PC-9 (cell line): ENCODE measurements at regions not wholly inside any gene's neighbourhood (a gene's known extent, or its start where the extent isn't known, plus 50 kb on each side); places are given as distances from the start of the nearest gene placed in this dataset.

ENCODE experiments used
- CTCF ChIP-seq: fragments of 200-600 bp; sonication (generic); conservative IDR thresholded peaks from 2 replicates; pipeline ENCODE4 v1.6.1; 2017; ENCODE audit warnings: mixed run types, antibody characterized with exemption, mild to moderate bottlenecking, moderate library complexity
- EZH2 ChIP-seq: fragments of 200-600 bp; sonication (generic); IDR thresholded peaks from 2 replicates; pipeline ENCODE4 v1.8.0; 2017; ENCODE audit warnings: antibody characterized with exemption, low read depth

- TF ChIP-seq CTCF (no peak), EZH2 (no peak)
Observed at GRCh38 chr3:87674397-87675161, 384.2 kb downstream of the CGGBP1 start.
